Lower leg skin (tissue), 4 donors: ENCODE measurements at regions not wholly inside any gene's neighbourhood (a gene's known extent, or its start where the extent isn't known, plus 50 kb on each side); places are given as distances from the start of the nearest gene placed in this dataset.

Experiments
- DNase-seq, 2 donors: peaks; one replicate each; pipeline ENCODE4 v3.0.0-alpha.2; 2019; ENCODE audit warnings: low spot score in 2 of 2
- H3K4me3 ChIP-seq: fragments of 200-600 bp; sonication (generic); 2 replicates; pipeline ENCODE4 v1.5.1; 2017; ENCODE audit warnings: mild to moderate bottlenecking, low read depth; ENCODE audit not compliant: poor library complexity, severe bottlenecking
- CTCF ChIP-seq, 3 donors: fragments of 450-650 bp; IDR thresholded peaks; one replicate each; pipeline ENCODE4 v1.5.1; 2016; ENCODE audit warnings: antibody characterized with exemption in 3 of 3, mild to moderate bottlenecking in 3 of 3, moderate library complexity in 2 of 3
- POLR2A ChIP-seq, 2 donors: fragments of 450-650 bp; IDR thresholded peaks; one replicate each; pipeline ENCODE4 v1.6.1; 2016 to 2017; ENCODE audit warnings: antibody characterized with exemption in 2 of 2, mild to moderate bottlenecking in 1 of 2, moderate library complexity in 1 of 2
- WGBS, 2 donors: methylation state at CpG; one replicate each; pipeline ENCODE4 v1.1.5; 2018; 5-methylcytosine and 5-hydroxymethylcytosine counted together
- intact Hi-C: fragments of 100-400 bp; cut with DNase I; formaldehyde crosslinking; loops from one replicate; pipeline ENCODE4 v1.15.0; 2023; ENCODE audit warnings: low total_unique reads

- intact Hi-C loops = no loop called here
- H3K4me3 ChIP-seq = no peak overlapping the region
- TF ChIP-seq POLR2A (IDR thresholded peaks at IDR 0.05) (no peak), CTCF (IDR thresholded peaks at IDR 0.05) (no peak)
- WGBS, 2 donors = 71 to 75% methylated on average over 18 of the region's 18 CpGs
- peak in 1 of 2 donors; percentile 80 for DNase-seq
Measured at GRCh38 chr2:121902171-121902591, 146.7 kb downstream of the TSN start.

DNA sequence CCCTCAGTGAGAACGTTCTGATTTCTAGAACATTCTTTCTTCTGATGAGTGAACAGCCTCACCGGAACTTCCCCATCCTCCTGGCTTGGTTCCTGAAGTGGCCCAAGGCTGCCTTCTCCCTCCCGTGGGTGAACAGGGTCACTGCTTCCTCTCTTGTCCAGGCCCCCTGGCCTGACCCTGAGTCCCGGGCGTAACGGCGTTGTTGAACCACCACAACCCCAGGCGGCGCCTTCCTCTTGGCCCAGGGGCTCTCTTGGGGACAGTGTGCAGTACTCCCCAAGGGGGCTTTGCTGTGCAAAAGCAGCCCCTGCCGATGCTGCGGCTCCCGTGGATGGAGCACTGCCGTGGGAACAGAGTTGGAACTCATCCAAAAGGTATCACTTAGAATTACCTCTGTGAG lies 147.2 kb downstream of the TSN start:
- TF ChIP-seq POLR2A (IDR thresholded peaks at IDR 0.05) = no peak
- no peak for TF ChIP-seq CTCF (IDR thresholded peaks at IDR 0.05)
- DNase-seq = peak in 1 of 2 donors; percentile 76

GRCh38 chr2:121903037-121903689 lies 147.7 kb downstream of the TSN start:
- TF ChIP-seq CTCF (IDR thresholded peaks at IDR 0.05) (no peak), POLR2A (IDR thresholded peaks at IDR 0.05) (no peak)
- H3K4me3 ChIP-seq = no peak overlapping the region
- peak in 1 of 2 donors; percentile 78 for DNase-seq
- intact Hi-C loops = no loop called here
- WGBS, 2 donors = 28 to 36% methylated on average over 14 of the region's 14 CpGs

More for the DNA sequence above, 147.2 kb downstream of the TSN start:
- WGBS, 2 donors = 59 to 63% methylated on average over 12 to 13 of the region's 13 CpGs
- H3K4me3 ChIP-seq = no peak overlapping the region
- intact Hi-C loops = no loop called here

GRCh38 chr2:121904656-121905055 lies 149.2 kb downstream of the TSN start:
- TF ChIP-seq POLR2A (IDR thresholded peaks at IDR 0.05) (no peak), CTCF (IDR thresholded peaks at IDR 0.05) (no peak)
- H3K4me3 ChIP-seq = no peak overlapping the region
- peak in 1 of 2 donors; percentile 42 for DNase-seq
- WGBS, 2 donors = 74 to 82% methylated on average over 2 of the region's 2 CpGs
- intact Hi-C loops = no loop called here

DNA sequence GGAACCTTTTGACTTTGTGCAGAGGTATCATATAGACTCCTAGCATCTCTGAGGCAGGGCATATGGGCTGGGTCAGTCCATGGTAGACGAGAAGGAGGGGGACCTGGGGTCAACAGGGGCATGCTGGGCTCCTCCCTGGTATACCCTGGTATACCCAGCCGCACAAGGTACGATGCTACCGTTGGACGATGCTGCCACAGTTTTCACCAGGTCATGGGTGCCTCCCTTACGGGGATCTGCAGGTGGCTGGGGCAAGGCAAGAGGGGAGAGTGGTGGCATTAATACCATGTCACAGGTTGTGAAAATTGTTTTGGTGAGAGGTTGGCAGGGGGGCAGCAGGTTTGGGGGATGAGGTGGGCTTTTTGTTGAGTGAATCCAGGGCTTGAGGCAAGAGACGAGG lies 149.8 kb downstream of the TSN start:
- TF ChIP-seq POLR2A (IDR thresholded peaks at IDR 0.05) (no peak), CTCF (IDR thresholded peaks at IDR 0.05) (no peak)
- no peak overlapping the region for H3K4me3 ChIP-seq
- intact Hi-C loops = no loop called here
- peak in 1 of 2 donors; percentile 65 for DNase-seq
- 85 to 86% methylated on average over 7 of the region's 7 CpGs for WGBS, 2 donors

DNA sequence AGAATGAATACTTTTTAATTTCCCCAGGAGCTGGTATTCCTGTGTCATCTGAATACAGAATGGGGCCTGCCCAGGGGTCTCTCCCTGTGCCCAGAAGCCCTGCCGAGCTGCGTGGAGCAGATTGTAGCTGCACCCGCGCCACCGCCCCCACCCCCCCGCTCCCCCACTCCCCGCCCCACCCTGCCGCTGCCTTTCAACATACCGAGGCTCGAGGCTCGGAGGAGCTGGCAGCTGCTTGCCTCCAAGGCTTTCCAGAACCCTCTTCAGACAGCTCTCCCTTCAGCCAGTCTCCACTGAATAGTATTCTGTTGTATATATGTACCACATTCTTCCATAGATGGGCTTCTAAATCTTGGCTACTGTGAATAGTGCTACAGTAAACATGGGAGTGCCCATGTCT lies 150.7 kb downstream of the TSN start:
- no peak for DNase-seq
- no peak overlapping the region for H3K4me3 ChIP-seq
- intact Hi-C loops = no loop called here
- no peak for TF ChIP-seq CTCF (IDR thresholded peaks at IDR 0.05)
- TF ChIP-seq POLR2A (IDR thresholded peaks at IDR 0.05) = no peak
- 33 to 64% methylated on average over 8 to 10 of the region's 11 CpGs for WGBS, 2 donors
